SHP77 (cell line): ENCODE measurements at regions not wholly inside any gene's neighbourhood (a gene's known extent, or its start where the extent isn't known, plus 50 kb on each side); places are given as distances from the start of the nearest gene placed in this dataset.

Experiments used
- DNase-seq, 2 experiments: peaks; one replicate each; lab custom pipeline; 2025; lab: John Stamatoyannopoulos, UW

DNA sequence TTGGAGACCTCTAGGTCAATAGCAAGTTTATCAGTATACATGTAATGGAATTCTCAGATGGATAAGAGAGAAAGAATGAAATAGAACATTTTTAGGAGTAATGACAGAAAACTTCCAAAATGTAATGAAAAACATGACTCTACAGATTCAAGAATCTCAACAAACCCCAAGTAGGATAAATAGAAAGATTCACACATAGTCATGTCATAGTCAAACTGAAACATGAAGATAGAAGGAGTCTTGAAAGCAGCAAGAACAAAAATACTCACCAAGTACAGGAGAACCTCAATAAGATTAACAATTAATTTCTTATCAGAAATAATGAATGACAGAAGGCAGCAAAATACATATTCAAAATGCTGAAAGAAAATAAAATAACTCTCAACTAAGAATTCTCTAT lies 164.5 kb downstream of the SPATA31D1 start:
- DNase-seq, result no peak

DNA sequence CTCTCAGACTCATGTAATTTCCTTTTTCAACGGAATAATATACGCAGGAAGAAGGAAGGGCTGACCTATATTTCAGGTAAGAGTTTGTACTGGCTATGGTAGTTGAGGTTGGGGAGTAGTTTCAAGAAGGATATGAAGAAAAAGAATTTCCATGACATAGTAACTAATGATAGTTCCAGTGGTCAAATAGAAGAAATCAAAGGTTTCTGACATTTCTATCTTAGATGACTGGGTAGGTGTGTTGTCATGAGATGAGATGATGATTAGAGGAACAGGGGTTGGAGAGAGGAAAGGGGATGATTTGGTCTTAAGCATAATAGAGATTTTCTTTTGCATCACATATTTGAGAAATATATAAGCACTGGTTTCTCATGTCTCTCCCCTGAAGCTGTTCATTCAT lies 166.0 kb downstream of the SPATA31D1 start:
- no peak for DNase-seq

DNA sequence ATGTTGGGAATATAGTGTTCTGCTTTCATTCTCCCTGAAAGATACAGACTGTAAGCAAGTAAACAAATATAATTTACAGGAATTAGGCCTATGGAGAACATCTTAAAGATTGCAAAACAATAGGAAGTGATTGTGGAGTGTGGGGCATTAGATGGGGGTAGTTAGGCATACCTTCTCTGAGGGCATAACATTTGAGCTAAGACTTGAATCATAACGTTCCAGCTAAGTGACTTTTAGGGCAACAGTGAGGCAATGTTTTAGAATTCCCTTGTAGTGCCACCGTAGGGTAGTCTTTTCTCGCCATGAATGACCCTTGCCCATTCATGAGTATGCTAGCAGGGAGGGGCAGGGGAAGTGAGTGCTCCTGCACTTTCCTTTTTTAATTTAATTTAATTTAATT lies 173.3 kb downstream of the SPATA31D1 start:
- DNase-seq, result no peak

DNA sequence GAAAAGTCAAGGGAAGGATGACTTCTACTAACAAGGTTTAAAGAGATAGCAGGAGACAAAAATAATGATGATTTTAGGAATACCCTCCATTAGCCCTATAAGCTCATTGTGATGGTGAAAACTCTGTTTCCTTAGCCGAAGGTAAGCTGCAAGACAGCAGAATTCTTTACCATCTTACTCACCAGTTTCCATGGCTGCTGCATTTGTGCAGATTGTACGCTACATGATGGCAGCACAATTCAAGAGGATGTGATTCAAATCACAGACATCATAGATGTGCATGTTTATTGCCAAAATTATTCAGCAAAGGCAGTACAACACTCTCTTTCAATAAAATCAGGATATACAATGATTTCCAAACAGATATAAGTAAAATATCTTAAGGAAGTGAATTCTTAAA lies 175.6 kb downstream of the SPATA31D1 start:
- DNase-seq, result no peak

DNA sequence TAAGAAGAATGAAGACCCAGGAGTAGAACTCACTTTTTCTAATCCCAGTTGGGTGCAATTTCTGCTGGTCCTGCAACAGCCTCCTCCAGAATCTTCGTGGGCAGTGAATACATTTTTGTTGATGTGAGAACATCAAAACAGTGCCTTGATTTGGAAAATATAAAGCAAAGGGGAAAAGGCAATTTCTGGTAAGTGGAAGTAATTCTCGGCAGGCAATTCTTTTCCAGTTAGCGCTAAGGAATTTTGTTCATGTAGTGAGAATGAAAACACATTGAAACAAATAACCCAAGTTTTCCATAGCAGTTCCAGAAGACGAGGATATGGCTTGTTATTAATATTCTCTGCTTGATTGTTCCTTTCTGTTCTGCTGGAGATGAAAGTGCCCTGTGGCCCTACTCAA lies 178.7 kb downstream of the SPATA31D1 start:
- DNase-seq, result no peak

DNA sequence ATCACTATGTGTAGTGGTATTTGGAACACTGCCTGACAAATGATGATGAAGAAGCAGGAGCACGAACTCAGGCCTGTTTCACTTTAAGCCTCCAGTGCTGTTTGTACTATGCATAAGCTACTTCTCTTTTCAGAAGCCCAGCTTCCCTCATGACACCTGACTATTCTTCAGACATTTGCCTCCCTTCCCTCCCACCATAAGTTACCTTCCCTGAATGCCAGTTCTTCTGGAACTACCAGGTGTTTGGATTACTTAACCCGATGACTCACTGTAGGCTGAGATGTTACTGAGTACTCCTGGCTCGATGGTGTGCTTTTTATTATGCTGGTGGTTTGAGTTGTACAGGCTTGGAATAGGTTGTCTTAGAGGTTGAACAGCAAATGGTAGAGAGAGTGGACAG lies 180.0 kb downstream of the SPATA31D1 start:
- DNase-seq, result no peak

DNA sequence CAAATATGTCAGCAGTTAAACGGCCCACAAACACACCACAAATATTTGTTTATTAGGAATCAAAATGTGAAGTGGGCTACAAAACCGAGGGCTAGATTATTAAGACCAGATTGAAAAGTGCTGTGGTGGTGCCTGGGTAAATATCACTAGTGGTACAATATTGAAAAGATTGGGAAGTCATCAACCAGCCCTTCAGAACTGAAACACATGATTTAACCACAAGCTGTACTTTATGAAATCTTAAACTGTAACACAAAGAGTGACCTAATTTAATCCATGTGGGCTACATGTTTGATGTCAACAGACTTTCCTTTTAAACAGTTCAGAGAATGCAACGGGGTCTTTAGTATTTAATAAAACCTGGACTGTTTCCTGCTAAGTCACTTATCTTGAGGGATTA lies 182.3 kb downstream of the SPATA31D1 start:
- DNase-seq, result no peak

DNA sequence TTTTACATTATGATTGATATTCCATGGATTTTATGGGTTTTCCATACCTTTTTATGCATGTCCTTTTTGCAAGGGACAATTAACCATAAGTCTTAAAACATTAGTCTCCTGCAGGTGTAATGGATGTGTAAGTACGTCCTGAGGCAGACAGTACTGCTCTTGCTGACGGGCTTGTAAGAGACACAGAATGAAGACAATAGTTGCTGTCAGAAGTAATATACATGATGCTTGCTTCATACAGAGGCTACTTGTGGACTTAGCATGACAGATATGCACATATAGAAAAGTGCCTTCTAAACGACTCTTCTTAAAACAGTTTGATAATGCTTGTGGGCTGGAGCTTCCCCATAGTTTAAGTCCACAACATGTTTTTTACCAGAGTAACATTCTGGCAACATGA lies 182.7 kb downstream of the SPATA31D1 start:
- no peak for DNase-seq

DNA sequence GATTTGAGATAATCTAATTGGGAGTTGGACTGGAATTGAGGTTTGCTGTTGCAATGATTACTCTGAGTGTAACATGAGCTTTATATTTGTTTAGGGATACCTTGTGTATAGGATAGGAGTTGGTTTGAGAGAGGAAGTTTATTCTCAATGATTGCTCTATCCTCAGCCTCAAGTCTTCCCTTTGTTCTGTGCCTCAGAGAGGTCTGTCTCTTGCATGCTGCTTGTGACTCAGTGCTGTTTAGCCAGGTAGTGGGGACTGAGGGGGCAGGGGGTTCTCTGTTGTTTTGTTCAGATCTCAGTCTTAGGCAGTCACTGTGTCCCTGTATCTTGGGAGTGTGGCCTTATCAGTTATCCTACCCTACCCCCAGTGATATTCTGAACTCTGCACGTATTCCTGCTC lies 192.1 kb downstream of the SPATA31D1 start:
- no peak for DNase-seq

DNA sequence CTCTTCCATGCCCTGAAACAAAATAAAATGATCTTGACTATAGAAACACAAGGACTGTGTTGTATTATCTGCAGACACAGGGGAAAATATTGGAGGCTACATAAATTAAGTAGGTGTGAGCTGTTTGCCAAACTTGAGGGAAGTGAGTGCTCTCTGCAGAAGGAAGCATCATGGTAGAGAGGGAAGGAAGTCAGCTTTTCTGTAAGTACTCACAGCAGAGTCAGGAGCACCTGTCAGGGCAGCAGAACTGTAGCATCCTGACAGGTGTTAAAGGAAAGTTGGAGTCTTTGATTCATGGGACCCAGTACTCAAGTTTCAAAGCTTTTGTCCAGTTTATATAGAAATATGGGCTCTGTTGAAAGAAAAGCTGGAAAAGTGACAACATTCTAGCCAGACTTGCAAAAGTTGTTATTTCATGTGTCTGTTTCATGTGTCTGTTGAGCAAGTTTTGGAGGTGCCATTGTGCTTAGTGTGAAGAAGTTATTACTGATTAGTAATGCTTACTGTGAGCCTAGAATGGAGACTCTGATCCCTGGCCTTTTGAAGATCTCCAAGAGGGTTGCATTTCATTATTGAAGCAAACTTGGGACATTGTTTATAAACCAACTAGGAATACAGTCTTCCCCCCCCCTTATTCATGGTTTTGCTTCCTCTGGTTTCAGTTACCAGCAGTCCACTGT lies 194.7 kb downstream of the SPATA31D1 start:
- DNase-seq, result no peak

DNA sequence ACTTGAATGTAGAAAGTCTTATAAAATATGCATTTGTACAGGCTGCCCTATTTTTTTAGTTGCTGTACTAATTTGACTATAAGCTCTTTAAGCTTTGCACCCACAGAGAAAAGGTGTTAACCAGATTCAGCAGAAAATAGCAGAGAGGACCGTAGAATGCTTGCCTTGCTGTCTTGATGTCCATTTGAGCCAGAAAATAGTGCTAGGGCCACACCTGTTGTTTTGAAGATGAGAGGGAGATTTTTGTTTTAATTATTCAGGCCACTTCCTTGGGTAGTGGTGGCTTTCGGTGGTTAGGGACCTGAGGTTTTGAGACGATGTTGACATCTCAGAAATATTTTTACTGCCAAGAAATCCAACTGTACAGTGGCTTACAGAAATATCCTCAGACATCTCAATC lies 196.0 kb downstream of the SPATA31D1 start:
- DNase-seq, result no peak

DNA sequence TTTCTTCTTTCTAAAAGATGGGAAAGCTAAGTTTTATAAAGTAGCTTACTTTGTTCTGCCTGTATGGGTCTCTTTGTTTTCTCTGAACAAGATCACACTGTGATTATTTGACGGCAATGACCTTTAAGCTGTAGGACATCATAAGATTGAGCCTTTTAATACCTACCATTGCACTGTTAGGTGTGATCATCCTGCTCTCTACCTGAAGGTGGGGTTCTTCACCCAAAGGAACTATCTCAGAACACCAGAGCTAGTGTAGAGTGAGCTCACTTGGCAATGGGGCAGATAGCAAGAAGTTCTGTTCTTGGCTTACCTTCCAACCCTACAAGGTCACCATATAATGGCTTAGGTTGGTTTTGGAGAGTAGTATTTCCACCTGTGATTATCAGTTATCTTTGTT lies 200.2 kb downstream of the SPATA31D1 start:
- no peak for DNase-seq

DNA sequence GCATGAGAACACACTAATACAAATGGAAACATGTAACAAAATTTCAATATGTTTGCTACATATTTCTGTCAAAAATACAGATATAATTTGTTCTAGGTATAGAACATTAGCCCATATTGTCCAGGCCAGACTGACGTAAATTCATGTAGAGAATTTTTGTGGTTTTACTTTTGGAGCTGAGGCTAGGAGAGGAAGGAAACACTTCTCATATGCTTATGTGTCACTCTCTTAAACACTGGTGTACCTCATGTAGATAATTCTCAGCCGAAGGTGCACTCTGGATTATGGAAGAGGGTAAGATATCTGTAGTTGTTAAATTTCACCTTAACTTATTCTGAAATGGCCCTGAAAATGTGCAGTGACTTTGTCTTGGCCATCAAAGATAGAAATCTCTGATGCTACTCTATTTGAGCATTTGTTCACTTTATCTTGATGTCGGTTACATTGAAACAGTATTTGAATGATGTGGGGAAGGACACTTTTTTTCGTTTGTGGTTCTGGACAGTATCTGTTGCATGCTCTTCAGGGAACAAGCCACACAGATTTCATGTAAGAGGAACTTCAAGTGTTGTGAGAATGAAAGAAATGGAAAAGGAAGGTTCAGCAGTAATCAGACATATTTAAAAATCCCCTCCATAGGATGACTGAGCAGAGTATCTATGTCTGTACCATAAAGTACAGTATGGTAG lies 202.7 kb downstream of the SPATA31D1 start:
- DNase-seq, result no peak

DNA sequence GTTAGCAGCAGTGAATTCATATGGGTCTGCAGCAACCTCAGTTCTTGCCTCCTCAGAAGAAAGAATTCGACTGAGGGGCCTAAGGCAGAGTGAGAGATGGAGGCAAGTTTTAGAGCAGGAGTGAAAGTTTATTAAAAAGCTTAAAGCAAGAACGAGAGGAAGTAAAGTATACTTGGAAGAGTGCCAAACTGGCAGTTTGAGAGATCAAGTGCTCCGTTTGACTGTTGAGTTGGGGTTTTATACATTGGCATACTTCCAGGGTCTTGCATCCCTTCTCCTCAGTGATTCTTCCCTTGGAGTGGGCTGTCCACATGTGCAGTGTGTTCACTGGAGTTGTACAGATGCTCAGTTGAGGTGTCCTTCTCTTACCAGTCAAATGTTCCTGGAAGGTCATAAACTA lies 203.6 kb downstream of the SPATA31D1 start:
- no peak for DNase-seq

DNA sequence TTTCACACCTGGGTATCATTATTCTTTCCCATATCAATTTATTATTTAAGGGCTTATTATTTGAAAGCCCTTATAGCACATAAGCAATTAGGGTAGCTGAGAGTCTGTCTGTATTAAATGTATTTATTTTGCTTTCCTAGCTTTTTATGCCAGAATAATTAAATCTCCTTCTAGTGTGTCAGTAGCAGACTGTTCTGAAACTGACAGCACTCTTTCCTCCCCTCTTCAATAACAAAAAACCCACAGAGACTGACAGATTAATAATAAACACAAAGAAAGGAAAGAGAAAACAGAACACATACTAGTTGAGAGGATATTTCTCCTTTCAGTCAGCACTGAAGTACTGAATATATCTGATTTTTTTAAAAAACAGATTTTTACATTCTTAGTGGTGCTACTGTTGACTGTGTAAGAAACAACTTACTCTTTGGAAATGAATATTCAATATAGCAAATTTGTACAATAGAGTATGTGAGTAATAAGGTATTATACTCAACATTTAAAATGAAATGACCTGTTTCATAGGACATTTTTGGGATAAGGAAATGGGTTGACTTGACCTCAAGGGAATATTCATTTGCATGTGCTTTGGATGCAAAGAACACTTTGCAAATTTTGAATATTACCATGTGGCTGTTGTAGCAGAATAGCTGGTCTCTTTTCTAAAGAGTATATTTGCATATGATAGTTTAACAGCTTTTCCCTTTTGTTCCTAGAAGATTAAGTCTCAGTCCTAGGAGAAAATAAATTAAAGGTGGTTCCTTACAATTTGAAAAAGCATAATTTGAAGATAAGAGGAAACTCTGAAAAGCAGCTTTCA lies 208.3 kb downstream of the SPATA31D1 start:
- DNase-seq, result no peak

DNA sequence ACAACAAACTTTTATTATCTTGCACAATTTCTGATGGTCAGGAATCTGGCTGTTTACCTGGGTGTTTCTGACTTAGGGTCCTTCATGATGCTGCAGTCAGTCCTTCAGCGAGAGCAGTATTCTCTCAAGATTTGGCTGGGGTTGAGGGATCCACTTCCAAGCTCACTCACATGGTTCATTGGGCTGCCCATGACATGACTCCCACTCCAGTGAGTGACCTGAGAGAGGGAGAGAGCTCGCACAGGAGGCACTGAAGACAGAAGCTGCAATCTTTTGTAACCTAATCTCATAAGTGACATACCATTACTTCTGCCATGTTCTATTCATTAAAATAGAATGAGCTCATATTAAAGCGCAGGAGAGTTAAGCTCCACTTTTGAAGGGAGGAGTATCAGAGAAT lies 212.6 kb downstream of the SPATA31D1 start:
- DNase-seq, result no peak

DNA sequence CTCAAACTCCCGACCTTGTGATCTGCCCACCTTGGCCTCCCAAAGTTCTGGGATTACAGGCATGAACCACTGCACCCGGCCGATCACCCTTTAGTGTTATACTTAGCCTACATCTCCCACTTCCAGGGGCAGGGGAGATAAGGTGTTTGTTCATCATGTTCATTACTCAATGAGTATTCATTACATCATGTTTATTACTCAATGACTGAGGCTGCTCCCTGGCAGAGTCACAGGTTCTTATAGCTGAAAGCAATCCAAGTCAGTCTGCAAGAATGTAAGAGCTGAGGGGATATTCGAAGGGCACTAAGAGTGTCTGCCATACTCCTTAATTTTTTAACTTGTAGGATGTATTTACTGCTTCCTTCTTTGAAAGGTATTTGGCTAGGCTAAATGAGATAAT lies 214.2 kb downstream of the SPATA31D1 start:
- DNase-seq, result no peak

DNA sequence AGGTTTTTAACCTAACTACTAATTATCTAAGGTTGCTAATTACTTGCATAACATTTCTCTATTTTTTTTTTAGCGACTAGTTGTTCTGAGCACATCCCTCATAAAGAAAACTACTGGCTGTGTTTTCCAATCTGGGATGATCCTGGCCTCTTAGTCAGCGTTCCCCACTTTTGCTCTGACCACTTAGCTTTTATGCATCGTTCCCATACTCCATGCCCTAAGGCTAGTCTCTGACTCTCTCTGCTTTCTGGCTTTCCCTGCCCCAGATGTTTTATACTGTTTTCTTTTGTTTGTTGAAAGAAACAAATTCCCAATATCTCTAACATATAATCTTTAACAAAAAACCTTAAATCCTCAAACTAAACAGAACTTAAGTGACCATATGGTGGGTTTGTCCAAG lies 217.9 kb downstream of the SPATA31D1 start:
- DNase-seq, result no peak

DNA sequence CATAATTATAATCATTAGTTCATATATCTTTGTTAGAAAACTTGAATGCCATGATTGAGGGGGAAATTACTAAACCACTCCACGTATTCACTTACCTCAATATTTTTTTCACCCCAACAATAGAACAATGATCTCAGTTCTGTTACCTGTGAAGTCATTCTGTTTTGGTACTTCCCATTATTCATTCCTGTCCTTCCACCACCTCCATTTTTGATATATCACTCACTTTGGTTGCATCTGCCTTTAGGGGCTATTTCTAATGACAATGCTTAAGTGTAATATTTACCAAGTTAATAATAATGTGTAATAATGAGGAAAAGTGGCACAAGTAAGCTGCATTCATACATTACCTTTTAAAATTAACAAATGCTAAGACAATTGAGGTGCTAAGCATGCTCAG lies 218.4 kb downstream of the SPATA31D1 start:
- no peak for DNase-seq

DNA sequence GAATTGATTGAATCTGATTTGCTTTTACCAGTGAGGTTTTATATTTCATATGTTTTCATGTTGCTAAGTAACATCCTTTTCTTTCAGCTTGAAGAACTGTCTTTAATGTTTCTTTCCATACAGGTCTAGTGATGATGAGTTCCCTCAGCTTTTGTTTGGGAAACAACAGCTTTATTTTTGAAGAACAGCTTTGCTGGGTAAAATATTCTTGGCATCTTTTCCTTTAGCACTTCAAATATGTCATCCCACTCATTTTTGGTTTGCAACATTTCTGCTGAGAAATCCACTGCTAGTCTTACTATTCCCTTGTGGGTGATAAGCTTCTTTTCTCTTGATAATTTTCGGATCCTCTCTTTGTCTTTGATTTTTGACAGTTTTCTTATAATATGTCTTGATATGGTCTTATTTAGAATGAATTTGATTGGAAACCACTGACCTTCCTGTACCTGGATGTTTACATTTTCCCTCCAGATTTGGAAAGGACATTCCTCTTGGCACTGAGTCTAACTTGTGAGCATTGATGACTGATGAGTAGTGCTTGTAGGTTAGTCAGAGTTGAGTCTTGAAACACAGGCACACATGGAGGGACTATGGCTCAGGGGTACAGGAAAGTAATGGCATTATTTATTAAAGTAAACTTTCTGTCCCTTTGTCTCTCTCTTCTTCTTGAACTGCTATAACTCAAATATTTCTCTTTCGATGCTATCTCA lies 220.3 kb downstream of the SPATA31D1 start:
- no peak for DNase-seq

DNA sequence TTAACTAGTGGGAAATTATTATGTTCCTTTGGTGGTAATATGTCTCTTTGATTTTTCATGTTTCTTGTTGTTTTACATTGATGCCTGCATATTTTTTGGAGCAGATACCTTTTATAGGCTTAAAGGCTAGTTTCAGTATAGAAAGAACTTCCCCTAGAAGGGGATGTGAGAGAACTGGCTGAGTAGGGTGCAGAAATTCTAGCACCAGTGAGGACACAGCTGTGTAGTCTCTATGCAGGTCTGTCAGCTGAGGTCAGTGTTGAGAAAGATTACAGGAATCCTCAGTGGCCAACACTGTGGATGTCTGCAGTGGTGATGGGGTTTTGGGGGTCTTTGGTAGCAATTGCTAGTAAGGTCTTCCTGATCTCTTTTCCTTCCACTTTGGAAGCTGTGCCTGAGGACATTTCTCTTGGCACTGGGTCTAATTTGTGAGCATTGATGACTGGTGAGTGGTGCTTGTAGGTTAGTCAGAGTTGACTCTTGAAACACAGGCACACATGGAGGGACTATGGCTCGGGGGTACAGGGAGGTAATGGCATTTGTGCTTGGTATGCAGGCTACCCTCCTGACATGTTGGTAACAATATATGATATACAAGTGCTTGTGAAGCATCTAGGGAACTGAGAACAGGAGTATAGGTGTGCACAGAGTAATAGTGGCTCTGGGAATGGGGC lies 221.4 kb downstream of the SPATA31D1 start:
- DNase-seq, result no peak

DNA sequence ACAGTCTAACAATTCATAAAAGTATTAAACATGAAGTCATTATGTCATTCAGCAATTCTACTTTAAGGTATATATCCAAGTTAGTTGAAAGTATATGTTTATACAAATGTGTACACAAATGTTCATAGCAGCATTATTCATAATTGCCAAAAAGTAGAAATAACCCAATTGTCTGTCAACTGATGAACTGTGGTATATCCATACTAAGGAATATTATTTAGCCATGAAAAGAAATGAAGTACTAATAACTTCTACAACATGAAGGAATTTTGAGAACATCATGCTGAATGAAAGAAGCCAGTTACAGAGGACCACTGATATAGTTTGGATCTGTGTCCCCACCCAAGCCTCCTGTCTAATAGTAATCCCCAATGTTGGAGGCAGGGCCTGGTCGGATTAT lies 224.3 kb downstream of the SPATA31D1 start:
- no peak for DNase-seq
